Ectodermal cell (in vitro differentiated cells): ENCODE measurements at regions not wholly inside any gene's neighbourhood (a gene's known extent, or its start where the extent isn't known, plus 50 kb on each side); places are given as distances from the start of the nearest gene placed in this dataset.

ENCODE experiments used
- H3K27ac ChIP-seq: 2 replicates; pipeline ENCODE4 v1.7.0; 2013; ENCODE audit warnings: mild to moderate bottlenecking, low read depth, low read length; ENCODE audit not compliant: insufficient read depth, poor library complexity, severe bottlenecking
- H3K27me3 ChIP-seq: 2 replicates; pipeline ENCODE4 v1.7.0; 2013; ENCODE audit warnings: mild to moderate bottlenecking, low read length; ENCODE audit not compliant: insufficient read depth, control insufficient read depth, poor library complexity, severe bottlenecking
- H3K36me3 ChIP-seq: one replicate; pipeline ENCODE4 v1.7.0; 2013; ENCODE audit warnings: low read length; ENCODE audit not compliant: control insufficient read depth, insufficient read depth
- H3K4me1 ChIP-seq: one replicate; pipeline ENCODE4 v1.7.0; 2013; ENCODE audit warnings: low read length; ENCODE audit not compliant: control insufficient read depth, insufficient read depth
- H3K4me3 ChIP-seq: 2 replicates; pipeline ENCODE4 v1.7.0; 2013; ENCODE audit warnings: low read depth, low read length, control low read depth; ENCODE audit not compliant: insufficient read depth
- H3K9me3 ChIP-seq: 2 replicates; pipeline ENCODE4 v1.7.0; 2013; ENCODE audit warnings: mild to moderate bottlenecking, low read length, moderate library complexity; ENCODE audit not compliant: control insufficient read depth
- WGBS, 2 experiments: methylation state at CpG; one replicate each; pipeline ENCODE4 v1.1.7; 2013; ENCODE audit warnings: missing lambda C conversion rate in 2 of 2; 5-methylcytosine and 5-hydroxymethylcytosine counted together

- 25% methylated on average over 4 to 5 of the region's 5 CpGs for WGBS, 2 experiments
- H3K27ac ChIP-seq = no peak overlapping the region
Observed at GRCh38 chr13:84654654-84655275, 772.5 kb upstream of the SLITRK1 start.

GRCh38 chr13:84653915-84654534, 771.8 kb upstream of the SLITRK1 start:
- H3K27ac ChIP-seq = no peak overlapping the region
- no peaks in the 10 kb centered on the region for H3K4me1 ChIP-seq
- no peak overlapping the region for H3K4me3 ChIP-seq
- no peaks in the 10 kb centered on the region for H3K27me3 ChIP-seq
- H3K9me3 ChIP-seq = no peaks in the 10 kb centered on the region
- no peaks in the 10 kb centered on the region for H3K36me3 ChIP-seq
- 96 to 99% methylated on average over 3 of the region's 3 CpGs for WGBS, 2 experiments

More at GRCh38 chr13:84654654-84655275, 772.5 kb upstream of the SLITRK1 start:
- Histone ChIP-seq H3K9me3 (no peaks in the 10 kb centered on the region), H3K4me1 (no peaks in the 10 kb centered on the region), H3K4me3 (no peak overlapping the region), H3K36me3 (no peaks in the 10 kb centered on the region), H3K27me3 (no peaks in the 10 kb centered on the region)

GRCh38 chr13:84651705-84652104, 769.4 kb upstream of the SLITRK1 start:
- Histone ChIP-seq H3K27ac (no peak overlapping the region), H3K36me3 (no peaks in the 10 kb centered on the region), H3K4me3 (no peak overlapping the region), H3K4me1 (no peaks in the 10 kb centered on the region), H3K27me3 (no peaks in the 10 kb centered on the region), H3K9me3 (no peaks in the 10 kb centered on the region)
- WGBS, 2 experiments = 64% methylated on average over 3 of the region's 3 CpGs

- no peaks in the 10 kb centered on the region for H3K9me3 ChIP-seq
- no peaks in the 10 kb centered on the region for H3K36me3 ChIP-seq
- H3K4me3 ChIP-seq = no peak overlapping the region
- H3K4me1 ChIP-seq = no peaks in the 10 kb centered on the region
- 93 to 95% methylated on average over 5 of the region's 5 CpGs for WGBS, 2 experiments
- H3K27me3 ChIP-seq = no peaks in the 10 kb centered on the region
- no peak overlapping the region for H3K27ac ChIP-seq
Observed at GRCh38 chr13:84651288-84651687, 769.0 kb upstream of the SLITRK1 start.

GRCh38 chr13:84649853-84650252, 767.6 kb upstream of the SLITRK1 start:
- Histone ChIP-seq H3K27ac (no peak overlapping the region), H3K9me3 (no peaks in the 10 kb centered on the region), H3K4me1 (no peaks in the 10 kb centered on the region), H3K36me3 (no peaks in the 10 kb centered on the region), H3K27me3 (no peaks in the 10 kb centered on the region), H3K4me3 (no peak overlapping the region)
- 95% methylated on average over 2 to 4 of the region's 4 CpGs for WGBS, 2 experiments

- H3K9me3 ChIP-seq = no peaks in the 10 kb centered on the region
- no peaks in the 10 kb centered on the region for H3K27me3 ChIP-seq
- 93% methylated on average over 2 of the region's 2 CpGs; no CpG with 5 or more reads in 1 of the 2 experiments for WGBS, 2 experiments
- H3K36me3 ChIP-seq = no peaks in the 10 kb centered on the region
- H3K27ac ChIP-seq = no peak overlapping the region
- H3K4me1 ChIP-seq = no peaks in the 10 kb centered on the region
- no peak overlapping the region for H3K4me3 ChIP-seq
Observed at GRCh38 chr13:84648069-84648640, 765.9 kb upstream of the SLITRK1 start.

- Histone ChIP-seq H3K36me3 (no peaks in the 10 kb centered on the region), H3K4me1 (no peaks in the 10 kb centered on the region), H3K27me3 (no peaks in the 10 kb centered on the region), H3K4me3 (no peak overlapping the region), H3K27ac (no peak overlapping the region), H3K9me3 (no peaks in the 10 kb centered on the region)
- 92 to 97% methylated on average over 3 of the region's 3 CpGs for WGBS, 2 experiments
Observed at GRCh38 chr13:84646957-84647356, 764.7 kb upstream of the SLITRK1 start.

GRCh38 chr13:84645196-84646012, 763.1 kb upstream of the SLITRK1 start:
- H3K9me3 ChIP-seq = no peaks in the 10 kb centered on the region
- H3K36me3 ChIP-seq = no peaks in the 10 kb centered on the region
- H3K4me1 ChIP-seq = no peaks in the 10 kb centered on the region
- no peak overlapping the region for H3K4me3 ChIP-seq
- 94 to 95% methylated on average over 4 of the region's 4 CpGs for WGBS, 2 experiments
- no peaks in the 10 kb centered on the region for H3K27me3 ChIP-seq
- no peak overlapping the region for H3K27ac ChIP-seq

GRCh38 chr13:84641491-84641890, 759.2 kb upstream of the SLITRK1 start:
- Histone ChIP-seq H3K9me3 (no peaks in the 10 kb centered on the region), H3K4me3 (no peak overlapping the region), H3K27me3 (no peaks in the 10 kb centered on the region), H3K4me1 (no peaks in the 10 kb centered on the region), H3K36me3 (no peaks in the 10 kb centered on the region), H3K27ac (no peak overlapping the region)
- WGBS, 2 experiments = 100% methylated on average over 1 of the region's 1 CpG

GRCh38 chr13:84640691-84641090, 758.4 kb upstream of the SLITRK1 start:
- Histone ChIP-seq H3K4me1 (no peaks in the 10 kb centered on the region), H3K27me3 (no peaks in the 10 kb centered on the region), H3K4me3 (no peak overlapping the region), H3K27ac (no peak overlapping the region), H3K9me3 (no peaks in the 10 kb centered on the region), H3K36me3 (no peaks in the 10 kb centered on the region)
- WGBS, 2 experiments = 96 to 100% methylated on average over 1 of the region's 1 CpG
